DND-41 (cell line): ENCODE measurements at regions not wholly inside any gene's neighbourhood (a gene's known extent, or its start where the extent isn't known, plus 50 kb on each side); places are given as distances from the start of the nearest gene placed in this dataset.

Source experiments
- CTCF ChIP-seq: IDR thresholded peaks from 2 replicates; pipeline ENCODE4 v1.5.1; 2012; ENCODE audit warnings: borderline replicate concordance, low read length, moderate library complexity, mild to moderate bottlenecking; ENCODE audit not compliant: poor library complexity, severe bottlenecking; ENCODE audit errors: extremely low read depth
- EZH2 ChIP-seq: IDR thresholded peaks from 3 replicates; pipeline ENCODE4 v1.6.1; 2012; ENCODE audit warnings: borderline replicate concordance, low read depth, mild to moderate bottlenecking, moderate library complexity, low read length, inconsistent platforms; ENCODE audit not compliant: severe bottlenecking

GRCh38 chr9:13934416-13934815 is 379.5 kb downstream of the NFIB start:
- TF ChIP-seq CTCF (no peak), EZH2 (no peak)
